GM10248 (cell line): ENCODE measurements at regions not wholly inside any gene's neighbourhood (a gene's known extent, or its start where the extent isn't known, plus 50 kb on each side); places are given as distances from the start of the nearest gene placed in this dataset.

ENCODE experiments used
- CTCF ChIA-PET: fragments of 300-600 bp; sonication (Branson Sonifier 250); formaldehyde crosslinking; extraction: SDS; loops from one replicate; lab custom pipeline; 2021; ENCODE audit warnings: antibody characterized with exemption; lab: Yijun Ruan, JAX
- POLR2A ChIA-PET: fragments of 350-650 bp; sonication (Branson Sonifier 250); formaldehyde crosslinking; extraction: SDS; loops from one replicate; lab custom pipeline; 2020; ENCODE audit warnings: antibody characterized with exemption; lab: Yijun Ruan, JAX
- DNase-seq: peaks from one replicate; pipeline ENCODE4 v3.0.0; 2012; ENCODE audit errors: extremely low spot score
- TF ChIP-seq, protein P1 (sequence below): IDR thresholded peaks from 2 replicates; pipeline ENCODE4 v1.5.1; 2012; ENCODE audit warnings: mild to moderate bottlenecking, low read depth; ENCODE audit errors: extremely low read depth, missing control alignments, control extremely low read depth

DNA sequence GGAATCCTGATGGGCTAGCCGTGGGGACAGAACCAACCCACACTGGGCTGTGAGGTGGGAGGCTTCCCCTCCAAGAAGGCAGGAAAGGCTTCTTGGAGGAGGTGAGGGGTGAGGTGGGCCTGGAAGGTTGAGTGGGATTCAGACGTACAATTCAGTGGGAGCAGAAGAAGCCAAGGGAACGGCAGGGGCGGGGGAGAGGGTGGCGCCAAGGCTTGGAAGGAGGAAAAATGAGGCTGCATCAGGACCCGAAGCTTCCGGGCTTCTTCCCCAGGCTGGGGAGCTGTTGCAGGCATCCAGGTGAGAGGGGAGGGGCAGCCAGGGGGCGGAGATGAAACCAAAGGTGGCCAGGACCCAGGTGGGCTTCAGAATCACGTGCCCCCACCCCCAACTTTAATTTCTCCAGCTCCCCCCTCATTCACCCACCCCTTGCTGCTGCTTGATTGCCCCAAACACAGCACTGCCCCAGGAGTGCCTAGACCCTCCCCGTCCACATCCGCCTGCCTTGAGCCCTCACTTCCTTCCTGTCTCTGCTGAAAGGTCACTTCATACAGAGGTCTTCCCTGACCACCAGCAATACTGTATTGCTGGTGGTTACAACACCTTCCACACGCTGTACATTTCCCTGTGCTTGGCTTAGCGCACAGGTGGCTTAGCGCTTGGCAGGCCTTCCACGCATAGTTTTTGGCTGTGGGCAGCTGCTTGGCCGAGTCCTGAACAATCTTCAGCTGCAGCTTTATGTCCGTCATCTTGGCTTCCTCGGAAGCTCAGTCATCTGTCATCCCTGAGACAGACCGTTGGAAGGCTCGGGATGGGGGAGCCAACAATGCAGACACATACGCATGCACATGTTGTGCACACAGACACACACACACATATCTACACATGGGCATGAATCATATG lies 193.5 kb downstream of the RGS3 start:
- POLR2A ChIA-PET: no interaction called here
- DNase-seq: no peak
- TF ChIP-seq, protein P1, sequence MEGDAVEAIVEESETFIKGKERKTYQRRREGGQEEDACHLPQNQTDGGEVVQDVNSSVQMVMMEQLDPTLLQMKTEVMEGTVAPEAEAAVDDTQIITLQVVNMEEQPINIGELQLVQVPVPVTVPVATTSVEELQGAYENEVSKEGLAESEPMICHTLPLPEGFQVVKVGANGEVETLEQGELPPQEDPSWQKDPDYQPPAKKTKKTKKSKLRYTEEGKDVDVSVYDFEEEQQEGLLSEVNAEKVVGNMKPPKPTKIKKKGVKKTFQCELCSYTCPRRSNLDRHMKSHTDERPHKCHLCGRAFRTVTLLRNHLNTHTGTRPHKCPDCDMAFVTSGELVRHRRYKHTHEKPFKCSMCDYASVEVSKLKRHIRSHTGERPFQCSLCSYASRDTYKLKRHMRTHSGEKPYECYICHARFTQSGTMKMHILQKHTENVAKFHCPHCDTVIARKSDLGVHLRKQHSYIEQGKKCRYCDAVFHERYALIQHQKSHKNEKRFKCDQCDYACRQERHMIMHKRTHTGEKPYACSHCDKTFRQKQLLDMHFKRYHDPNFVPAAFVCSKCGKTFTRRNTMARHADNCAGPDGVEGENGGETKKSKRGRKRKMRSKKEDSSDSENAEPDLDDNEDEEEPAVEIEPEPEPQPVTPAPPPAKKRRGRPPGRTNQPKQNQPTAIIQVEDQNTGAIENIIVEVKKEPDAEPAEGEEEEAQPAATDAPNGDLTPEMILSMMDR: no peak
- CTCF ChIA-PET: interaction anchor here (0.6 to 10.7 kb wide), 58 partner anchors 7 to 545 kb away, joined by 3 to 422 read pairs (median 6); partner anchors contain the start of genes ALAD, C9orf43, CDC26 and POLE3

DNA sequence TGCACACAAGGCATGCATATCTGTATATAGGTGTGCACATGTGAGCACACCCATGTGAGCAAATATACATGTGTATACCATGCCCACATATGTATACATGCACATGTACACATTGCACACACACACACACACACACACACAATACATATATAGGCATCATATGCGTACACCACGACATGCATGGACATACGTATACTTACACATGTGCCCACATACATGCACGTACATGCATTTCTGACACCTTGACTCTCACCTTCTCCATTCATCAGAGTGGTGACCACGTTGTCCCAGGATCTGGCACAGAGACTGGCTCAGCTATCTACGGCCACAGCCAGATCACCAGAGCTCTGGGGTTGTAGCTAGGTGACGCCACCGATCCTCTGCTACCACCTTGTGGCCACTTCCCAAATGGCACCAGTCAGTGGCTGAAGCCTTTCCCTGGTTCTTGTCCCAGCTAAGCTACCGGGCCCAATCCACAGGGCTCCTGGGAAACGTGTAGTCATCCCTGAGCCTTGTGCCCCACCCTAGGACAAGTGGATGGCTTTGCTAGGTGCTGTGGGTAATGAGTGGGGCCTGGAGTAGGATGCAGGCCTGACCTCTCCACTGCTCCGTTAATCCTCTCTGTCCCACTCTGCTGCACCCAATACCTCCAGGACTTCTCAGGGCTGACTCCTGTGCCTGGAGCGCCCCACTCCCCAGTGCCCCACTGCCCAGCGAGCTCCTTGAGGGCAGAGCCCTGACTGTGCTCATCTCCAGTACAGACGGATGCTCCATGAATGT lies 194.4 kb downstream of the RGS3 start:
- DNase-seq: peak; percentile 88
- ChIA-PET POLR2A (no interaction called here), CTCF (interaction anchor here (0.6 to 10.7 kb wide), 57 partner anchors 8 to 546 kb away, joined by 3 to 422 read pairs (median 5); partner anchors contain the start of genes ALAD, BSPRY, C9orf43 and CDC26)
- TF ChIP-seq, protein P1: peak; percentile 91

DNA sequence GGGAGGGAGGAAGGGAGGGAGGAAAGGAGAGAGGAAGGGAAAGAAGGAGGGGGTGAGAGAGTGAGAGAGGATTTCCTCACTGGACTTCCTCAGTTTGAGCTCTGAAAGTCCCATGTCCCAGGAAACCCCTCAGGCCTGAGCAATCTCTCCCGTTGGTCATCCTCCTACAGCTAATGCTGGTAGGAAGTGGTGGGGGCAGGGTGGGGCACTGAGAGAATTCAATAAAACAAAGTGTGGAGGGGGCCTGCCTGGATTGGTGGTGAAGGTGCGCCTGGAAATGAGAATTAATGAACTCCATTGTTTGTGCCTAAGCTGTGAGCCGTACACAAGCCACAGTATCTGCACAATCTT lies 195.0 kb downstream of the RGS3 start:
- DNase-seq: no peak
- ChIA-PET POLR2A (no interaction called here), CTCF (interaction anchor here (0.8 to 10.7 kb wide), 50 partner anchors 8 to 546 kb away, joined by 3 to 422 read pairs (median 5); partner anchors contain the start of genes ALAD, BSPRY, C9orf43 and CDC26)
- TF ChIP-seq, protein P1: no peak

DNA sequence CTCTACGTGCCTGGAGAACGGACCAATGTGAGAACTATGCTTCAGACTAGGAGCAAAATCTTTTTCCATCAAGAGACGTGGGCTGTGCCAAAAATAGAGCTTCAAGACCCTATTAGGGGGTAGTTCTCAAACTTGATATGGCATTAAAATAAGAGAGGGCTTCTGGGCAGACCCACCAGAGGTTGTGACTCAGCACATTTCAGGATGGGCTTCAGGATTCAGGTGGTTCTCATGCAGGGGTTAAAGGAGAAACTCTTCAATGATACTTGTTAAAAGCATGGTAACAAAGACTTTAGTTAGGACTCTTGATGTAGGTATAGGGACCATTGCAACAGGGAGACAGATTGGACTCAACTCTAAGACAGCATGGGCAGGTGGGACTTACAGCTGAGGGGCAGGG lies 195.5 kb downstream of the RGS3 start:
- POLR2A ChIA-PET: no interaction called here
- no peak for DNase-seq
- TF ChIP-seq, protein P1: no peak
- CTCF ChIA-PET: interaction anchor here (1.0 to 10.7 kb wide), 30 partner anchors 8 to 547 kb away, joined by 3 to 422 read pairs (median 8); partner anchors contain the start of genes ALAD, BSPRY, CDC26 and PRPF4

DNA sequence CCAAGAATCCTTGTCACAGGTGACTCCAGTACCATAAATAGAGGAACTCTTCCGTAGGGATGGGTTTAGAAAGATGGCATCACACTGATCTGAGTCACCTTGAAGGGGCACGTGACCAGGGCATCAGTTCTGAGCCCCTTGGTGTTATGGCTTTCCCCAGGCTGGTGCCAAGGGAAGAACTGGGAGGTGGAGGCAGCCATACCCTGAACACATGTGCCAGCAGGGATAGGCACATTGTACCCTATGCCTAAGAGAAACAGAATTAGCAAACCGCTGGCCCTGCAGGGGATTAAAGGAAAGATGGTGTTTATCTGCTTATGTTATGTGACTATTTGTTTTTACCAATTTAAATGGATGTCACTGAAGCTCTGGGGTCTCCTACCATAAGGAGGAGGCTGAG lies 196.2 kb downstream of the RGS3 start:
- TF ChIP-seq, protein P1: no peak
- CTCF ChIA-PET: interaction anchor here (1.2 to 10.7 kb wide), 9 partner anchors 7 to 548 kb away, joined by 4 to 422 read pairs (median 40); no protein-coding TSS in a partner anchor
- POLR2A ChIA-PET: no interaction called here
- no peak for DNase-seq

DNA sequence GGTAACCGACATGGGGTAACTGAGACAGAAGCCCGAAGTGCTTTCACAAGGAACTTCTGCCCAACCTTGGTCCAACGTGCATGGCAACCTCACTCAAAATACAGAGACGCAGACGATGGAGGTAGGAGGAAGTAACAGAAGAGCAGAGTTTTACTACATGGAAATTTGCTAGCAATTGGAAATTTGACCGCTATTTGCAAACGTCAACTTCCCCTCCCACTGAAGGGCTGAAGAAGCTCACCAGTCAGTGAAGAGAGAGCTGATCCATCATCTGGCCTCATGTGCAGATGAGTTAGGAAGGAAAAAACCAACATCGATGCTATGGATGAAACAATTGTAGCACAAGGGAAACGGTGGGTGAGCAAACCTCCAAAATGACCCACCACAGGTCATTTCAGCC lies 196.7 kb downstream of the RGS3 start:
- CTCF ChIA-PET: interaction anchor here (2.0 to 10.7 kb wide), 4 partner anchors 32 to 548 kb away, joined by 10 to 422 read pairs (median 80); no protein-coding TSS in a partner anchor
- DNase-seq: no peak
- POLR2A ChIA-PET: no interaction called here
- TF ChIP-seq, protein P1: no peak
